ENCODE measurements at regions not wholly inside any gene's neighbourhood (a gene's known extent, or its start where the extent isn't known, plus 50 kb on each side); places are given as distances from the start of the nearest gene placed in this dataset.

- H3K4me3 Mint-ChIP-seq (ENCODE audit: unreplicated experiment) = no peak overlapping the region
- TF ChIP-seq CTCF (IDR thresholded peaks at IDR 0.05; ENCODE audit: unreplicated experiment) = no peak
- peaks cover 4% of the 10 kb centered on the region for H3K36me3 Mint-ChIP-seq (ENCODE audit: insufficient read depth, unreplicated experiment)
- ChIA-PET POLR2A (interaction anchor here (0.7 kb wide), 1 partner anchor 289 kb away, joined by 3 read pairs; no protein-coding TSS in a partner anchor), CTCF (no interaction called here)
- DNase-seq (ENCODE audit: unreplicated experiment) = no peak
- no peaks in the 10 kb centered on the region for H3K4me1 Mint-ChIP-seq (ENCODE audit: insufficient read depth, unreplicated experiment)
- no peaks in the 10 kb centered on the region for H3K9me3 Mint-ChIP-seq (ENCODE audit: unreplicated experiment)
- H3K27me3 Mint-ChIP-seq (ENCODE audit: insufficient read depth, unreplicated experiment) = peaks cover 48% of the 10 kb centered on the region
- BruUV-seq (replicated peaks) = no TSS peak
- intact Hi-C loops (cut with micrococcal nuclease) = no loop called here
- H3K27ac Mint-ChIP-seq (ENCODE audit: low read depth, unreplicated experiment) = no peak overlapping the region
Observed at GRCh38 chr7:156176039-156176438, 363.8 kb upstream of the SHH start.

GRCh38 chr7:156175003-156175402 is 362.7 kb upstream of the SHH start:
- CTCF ChIA-PET = interaction anchor here (0.7 kb wide), 1 partner anchor 69 kb away, joined by 3 read pairs; no protein-coding TSS in a partner anchor
- intact Hi-C loops (cut with micrococcal nuclease) = no loop called here

GRCh38 chr7:156174428-156174827 is 362.2 kb upstream of the SHH start:
- ChIA-PET POLR2A (no interaction called here), CTCF (no interaction called here)
- Mint-ChIP-seq H3K9me3 (ENCODE audit: unreplicated experiment) (no peaks in the 10 kb centered on the region), H3K27me3 (ENCODE audit: insufficient read depth, unreplicated experiment) (peaks cover 32% of the 10 kb centered on the region), H3K4me1 (ENCODE audit: insufficient read depth, unreplicated experiment) (no peaks in the 10 kb centered on the region), H3K36me3 (ENCODE audit: insufficient read depth, unreplicated experiment) (no peaks in the 10 kb centered on the region), H3K27ac (ENCODE audit: low read depth, unreplicated experiment) (no peak overlapping the region), H3K4me3 (ENCODE audit: unreplicated experiment) (no peak overlapping the region)
- intact Hi-C loops (cut with micrococcal nuclease) = no loop called here
- no TSS peak for BruUV-seq (replicated peaks)
- TF ChIP-seq CTCF (IDR thresholded peaks at IDR 0.05; ENCODE audit: unreplicated experiment) = no peak
- DNase-seq (ENCODE audit: unreplicated experiment) = no peak

More at GRCh38 chr7:156175003-156175402, 362.7 kb upstream of the SHH start:
- POLR2A ChIA-PET = no interaction called here
- H3K4me1 Mint-ChIP-seq (ENCODE audit: insufficient read depth, unreplicated experiment) = no peaks in the 10 kb centered on the region
- H3K27me3 Mint-ChIP-seq (ENCODE audit: insufficient read depth, unreplicated experiment) = peaks cover 37% of the 10 kb centered on the region
- H3K4me3 Mint-ChIP-seq (ENCODE audit: unreplicated experiment) = no peak overlapping the region
- no TSS peak for BruUV-seq (replicated peaks)
- no peak for DNase-seq (ENCODE audit: unreplicated experiment)
- no peak for TF ChIP-seq CTCF (IDR thresholded peaks at IDR 0.05; ENCODE audit: unreplicated experiment)
- no peak overlapping the region for H3K27ac Mint-ChIP-seq (ENCODE audit: low read depth, unreplicated experiment)
- H3K9me3 Mint-ChIP-seq (ENCODE audit: unreplicated experiment) = no peaks in the 10 kb centered on the region
- H3K36me3 Mint-ChIP-seq (ENCODE audit: insufficient read depth, unreplicated experiment) = no peaks in the 10 kb centered on the region

DNA sequence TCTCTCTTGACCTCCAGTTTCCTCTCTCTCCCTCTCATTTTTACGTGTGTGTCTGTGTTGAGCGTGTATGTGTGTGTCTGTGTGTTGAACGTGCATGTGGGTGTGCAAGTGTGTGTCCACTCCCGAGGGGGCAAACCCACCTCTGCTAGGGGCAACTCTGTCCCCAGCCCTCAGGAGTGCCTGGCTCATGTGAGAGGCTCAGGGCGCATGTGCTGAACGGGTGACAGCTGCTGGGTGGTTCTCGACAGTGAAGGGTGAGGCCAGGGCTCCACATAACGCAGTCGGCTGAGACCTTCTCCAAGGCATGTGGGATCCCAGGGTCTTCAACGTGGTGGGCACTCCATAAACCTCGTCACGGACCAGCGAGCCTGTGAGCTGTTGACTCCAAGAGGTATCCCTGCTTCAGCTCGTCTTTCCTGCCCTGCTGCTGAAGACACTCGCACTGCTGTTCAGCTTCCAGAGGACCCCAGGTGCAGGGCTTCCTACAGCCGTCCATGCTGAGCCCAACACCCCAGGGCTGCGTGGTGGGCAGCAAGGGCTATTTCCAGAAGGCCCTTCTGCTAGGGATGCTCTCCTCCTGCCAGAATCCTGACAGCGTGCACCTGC is 361.6 kb upstream of the SHH start:
- no peak overlapping the region for H3K4me3 Mint-ChIP-seq (ENCODE audit: unreplicated experiment)
- DNase-seq (ENCODE audit: unreplicated experiment) = no peak
- no peak for TF ChIP-seq CTCF (IDR thresholded peaks at IDR 0.05; ENCODE audit: unreplicated experiment)
- H3K27ac Mint-ChIP-seq (ENCODE audit: low read depth, unreplicated experiment) = no peak overlapping the region
- no peaks in the 10 kb centered on the region for H3K9me3 Mint-ChIP-seq (ENCODE audit: unreplicated experiment)
- ChIA-PET POLR2A (interaction anchor here (0.5 kb wide), 1 partner anchor 17 kb away, joined by 5 read pairs; no protein-coding TSS in a partner anchor), CTCF (no interaction called here)
- intact Hi-C loops (cut with micrococcal nuclease) = no loop called here
- BruUV-seq (replicated peaks) = no TSS peak
- no peaks in the 10 kb centered on the region for H3K4me1 Mint-ChIP-seq (ENCODE audit: insufficient read depth, unreplicated experiment)
- peaks cover 28% of the 10 kb centered on the region for H3K27me3 Mint-ChIP-seq (ENCODE audit: insufficient read depth, unreplicated experiment)
- no peaks in the 10 kb centered on the region for H3K36me3 Mint-ChIP-seq (ENCODE audit: insufficient read depth, unreplicated experiment)

Measured in MCF 10A (cell line).